NOMO-1 (cell line): ENCODE measurements at regions not wholly inside any gene's neighbourhood (a gene's known extent, or its start where the extent isn't known, plus 50 kb on each side); places are given as distances from the start of the nearest gene placed in this dataset.

Experiments
- DNase-seq, 2 experiments: peaks; one replicate each; lab custom pipeline; 2025; ENCODE audit not compliant: unreplicated experiment in 2 of 2; lab: John Stamatoyannopoulos, UW

DNA sequence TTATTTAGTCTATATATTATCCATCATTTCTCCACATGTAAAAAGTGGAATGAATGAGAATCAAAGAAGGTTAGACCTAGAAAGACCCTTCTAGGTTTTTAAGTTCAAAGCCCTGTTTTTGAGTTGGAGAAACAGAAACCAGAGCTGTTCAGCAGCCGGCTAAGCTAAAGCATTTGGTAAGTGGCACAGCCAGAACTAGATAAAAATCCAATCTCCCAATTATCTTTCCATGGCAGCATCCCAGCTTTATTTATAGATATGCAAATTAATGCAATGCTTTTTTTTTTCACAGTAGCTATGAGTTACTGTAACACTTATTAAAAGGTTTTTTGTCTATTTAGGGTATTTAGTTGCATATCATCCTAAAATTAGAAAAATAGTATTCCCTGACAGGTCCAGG, 85.1 kb downstream of the NIBAN1 start:
- no peak for DNase-seq

- no peak for DNase-seq
These were observed 85.8 kb downstream of the NIBAN1 start for GRCh38 chr1:184888505-184888904.

GRCh38 chr1:184882957-184883815, 91.1 kb downstream of the NIBAN1 start:
- DNase-seq: no peak

DNA sequence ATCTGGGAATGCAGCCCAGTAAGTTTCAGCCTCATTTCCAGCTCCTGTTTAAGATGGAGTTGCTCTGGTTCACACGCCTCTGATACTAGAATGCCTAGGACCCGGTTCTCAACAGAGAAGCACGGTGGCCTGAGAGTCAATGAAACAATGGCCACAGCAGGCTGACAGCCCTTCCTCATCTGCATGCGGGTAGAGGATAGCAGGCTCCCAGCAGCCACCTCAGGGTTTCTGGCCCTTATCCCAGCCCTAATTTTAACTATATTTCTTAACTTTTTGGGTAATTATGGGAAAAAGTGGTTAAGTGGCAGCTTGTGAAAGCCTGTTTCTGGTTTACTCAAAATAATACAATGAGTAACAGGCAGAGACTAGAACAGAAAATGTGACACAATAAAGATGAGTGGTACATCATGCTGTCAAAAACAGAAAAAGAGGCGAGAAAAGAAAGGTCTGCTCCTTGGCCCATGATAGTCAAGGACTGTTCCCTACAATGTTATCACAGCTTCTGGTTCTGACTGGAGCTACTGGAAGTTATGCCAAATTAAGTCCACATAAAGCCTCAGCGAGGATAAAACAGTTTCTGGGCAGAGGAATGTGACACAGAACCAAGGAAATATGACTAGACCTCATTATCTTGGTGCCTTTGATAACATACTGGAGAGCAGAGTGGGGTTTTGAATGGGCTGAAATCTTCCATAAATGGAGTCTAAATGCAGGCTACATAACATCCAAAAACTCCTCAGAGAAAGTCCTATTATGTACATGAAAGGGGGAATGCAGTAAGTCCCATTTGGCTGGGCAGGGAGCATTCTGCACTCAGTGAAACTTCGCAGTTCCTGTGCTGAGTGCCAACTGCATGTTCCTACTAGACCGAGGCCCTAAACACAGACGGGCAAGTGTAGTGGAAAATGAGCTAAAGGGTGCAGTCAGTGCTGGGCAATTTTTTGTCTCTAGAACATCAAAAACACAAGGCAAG, 92.1 kb downstream of the NIBAN1 start:
- DNase-seq: peak; percentile 94

DNA sequence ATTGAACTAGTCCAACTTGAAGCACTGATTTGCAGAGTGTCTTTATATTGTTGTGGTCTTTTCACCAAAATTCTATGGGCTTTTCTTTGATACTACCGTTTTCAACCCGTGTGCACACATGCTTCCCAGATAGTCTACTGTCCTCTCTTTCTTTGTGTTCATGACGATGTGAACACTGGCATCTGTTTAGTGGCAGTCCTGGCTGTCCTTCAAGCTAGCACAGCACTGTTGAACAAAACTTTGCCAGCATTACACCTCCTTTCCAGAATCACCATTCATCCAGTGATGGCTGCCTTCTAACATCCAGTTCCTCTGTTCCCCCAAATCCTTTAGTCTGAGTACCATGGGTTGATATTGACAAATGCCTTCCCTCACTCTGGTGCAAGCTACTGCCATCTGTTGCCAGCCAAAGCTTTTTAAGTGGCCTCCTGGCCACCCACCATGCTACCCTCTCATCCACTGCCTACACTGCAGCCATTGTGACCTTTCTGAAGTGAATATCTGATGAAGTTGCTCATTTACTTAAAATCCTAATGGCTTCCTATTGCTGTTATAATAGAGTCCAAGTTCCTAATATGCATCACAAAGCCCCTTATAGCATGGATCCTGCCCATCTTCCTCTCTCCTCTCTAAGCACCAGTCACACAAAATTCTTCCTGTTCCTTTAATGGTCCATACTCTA, 94.3 kb downstream of the NIBAN1 start:
- DNase-seq: no peak

- no peak for DNase-seq
These were observed 95.7 kb downstream of the NIBAN1 start for GRCh38 chr1:184878602-184879001.

DNA sequence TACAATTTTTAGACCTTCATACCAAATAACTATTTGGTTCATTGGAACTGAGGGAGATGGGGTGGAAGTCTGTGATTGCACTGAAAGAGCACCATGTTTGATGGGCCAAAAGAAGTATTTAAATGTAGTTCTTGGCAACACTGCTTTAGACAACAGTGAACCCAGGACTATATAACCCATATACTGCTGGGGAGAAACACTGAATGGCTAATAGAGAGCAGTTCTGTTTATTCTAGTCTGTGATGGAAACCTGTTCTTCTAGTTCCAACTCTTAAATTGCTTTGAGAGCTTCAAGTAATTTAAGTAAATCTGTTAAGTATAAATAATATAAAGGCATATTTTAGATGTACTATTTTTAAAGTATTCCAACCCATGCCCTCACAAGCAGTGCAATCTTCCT, 96.3 kb downstream of the NIBAN1 start:
- no peak for DNase-seq

GRCh38 chr1:184876015-184876414, 98.3 kb downstream of the NIBAN1 start:
- peak; percentile 82 to 87 for DNase-seq

GRCh38 chr1:184875218-184875617, 99.1 kb downstream of the NIBAN1 start:
- DNase-seq: no peak

GRCh38 chr1:184870319-184870718, 104.0 kb downstream of the NIBAN1 start:
- DNase-seq: no peak

GRCh38 chr1:184867866-184868689, 106.2 kb downstream of the NIBAN1 start:
- peak; percentile 25 to 33 for DNase-seq

DNA sequence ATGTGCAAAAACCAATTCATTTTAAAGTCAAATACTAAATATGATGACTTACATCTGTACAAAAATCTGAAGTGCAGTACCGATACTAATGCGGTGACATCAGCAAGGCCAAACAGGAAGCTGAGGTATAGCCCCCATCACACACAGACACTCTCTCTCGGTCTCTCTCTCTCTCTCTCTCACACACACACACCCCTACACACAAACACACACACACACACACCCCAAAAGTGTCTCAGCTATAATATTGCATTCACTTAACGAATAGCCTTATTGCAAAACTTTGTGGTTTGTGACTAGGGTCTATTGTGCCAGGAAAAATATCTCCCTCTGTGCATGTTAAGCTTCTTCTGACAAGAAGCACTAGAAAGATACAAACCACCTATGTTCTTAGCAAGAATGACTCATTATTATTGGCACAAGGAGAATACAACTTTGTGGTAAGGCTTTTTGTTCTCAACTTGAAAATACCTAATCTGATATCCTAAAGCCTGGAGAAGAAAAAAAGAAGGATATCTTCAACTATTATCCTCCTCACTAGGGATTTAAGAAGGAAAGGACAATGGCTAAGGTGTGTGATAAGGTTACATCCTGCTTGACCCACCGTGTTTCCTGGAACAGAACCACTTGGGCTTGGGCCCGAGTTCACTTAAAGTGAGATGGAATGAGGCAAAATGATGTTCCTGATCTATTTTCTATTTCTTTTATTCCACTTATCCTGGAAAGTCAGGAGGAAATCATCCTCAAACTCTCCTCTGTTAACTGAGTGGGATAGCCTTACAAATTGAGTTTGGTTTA, 107.1 kb downstream of the NIBAN1 start:
- DNase-seq: peak; percentile 92

GRCh38 chr1:184866586-184866985, 107.7 kb downstream of the NIBAN1 start:
- no peak for DNase-seq

- DNase-seq: no peak
These were observed 108.5 kb downstream of the NIBAN1 start for GRCh38 chr1:184865831-184866230.

GRCh38 chr1:184861755-184862336, 107.2 kb upstream of the EDEM3 start:
- no peak for DNase-seq

DNA sequence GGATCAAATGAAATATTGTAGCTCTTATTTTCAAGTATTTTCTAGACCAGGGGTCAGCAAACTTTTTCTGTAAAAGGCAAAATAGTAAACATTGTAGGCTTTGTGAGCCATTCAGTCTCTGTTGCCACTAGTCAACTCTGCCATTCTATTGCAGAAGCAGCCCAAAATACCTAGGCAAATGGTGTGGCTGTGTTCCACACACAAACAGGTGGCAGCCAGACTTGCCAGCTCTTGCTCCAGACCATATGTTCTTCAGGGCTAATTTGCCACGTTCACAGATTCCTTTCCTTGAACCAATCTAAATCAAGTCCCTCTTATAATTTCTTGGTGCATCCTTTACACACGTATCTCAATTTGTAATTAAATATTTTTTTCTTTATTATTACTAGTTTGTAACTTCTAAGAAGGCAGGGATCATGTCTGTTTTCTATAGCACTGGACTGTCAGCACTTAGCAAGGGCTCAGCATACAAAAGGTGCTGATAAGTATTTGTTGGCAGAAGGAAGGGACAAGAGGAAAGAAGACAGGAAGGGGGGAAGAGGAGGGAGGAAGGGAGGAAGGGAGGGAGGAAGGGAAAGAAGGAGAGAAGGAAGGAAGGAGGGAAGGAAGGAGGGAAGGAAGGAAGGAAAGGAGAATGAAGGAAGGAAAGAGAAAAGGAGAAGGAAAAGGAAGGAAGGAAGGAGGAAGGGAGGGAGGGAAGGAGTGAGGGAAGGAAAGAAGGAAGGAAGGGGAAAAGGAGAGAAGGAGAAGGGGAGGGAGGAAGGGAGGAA, 106.5 kb upstream of the EDEM3 start:
- no peak for DNase-seq

- no peak for DNase-seq
These were observed 105.9 kb upstream of the EDEM3 start for GRCh38 chr1:184860535-184860934.

DNA sequence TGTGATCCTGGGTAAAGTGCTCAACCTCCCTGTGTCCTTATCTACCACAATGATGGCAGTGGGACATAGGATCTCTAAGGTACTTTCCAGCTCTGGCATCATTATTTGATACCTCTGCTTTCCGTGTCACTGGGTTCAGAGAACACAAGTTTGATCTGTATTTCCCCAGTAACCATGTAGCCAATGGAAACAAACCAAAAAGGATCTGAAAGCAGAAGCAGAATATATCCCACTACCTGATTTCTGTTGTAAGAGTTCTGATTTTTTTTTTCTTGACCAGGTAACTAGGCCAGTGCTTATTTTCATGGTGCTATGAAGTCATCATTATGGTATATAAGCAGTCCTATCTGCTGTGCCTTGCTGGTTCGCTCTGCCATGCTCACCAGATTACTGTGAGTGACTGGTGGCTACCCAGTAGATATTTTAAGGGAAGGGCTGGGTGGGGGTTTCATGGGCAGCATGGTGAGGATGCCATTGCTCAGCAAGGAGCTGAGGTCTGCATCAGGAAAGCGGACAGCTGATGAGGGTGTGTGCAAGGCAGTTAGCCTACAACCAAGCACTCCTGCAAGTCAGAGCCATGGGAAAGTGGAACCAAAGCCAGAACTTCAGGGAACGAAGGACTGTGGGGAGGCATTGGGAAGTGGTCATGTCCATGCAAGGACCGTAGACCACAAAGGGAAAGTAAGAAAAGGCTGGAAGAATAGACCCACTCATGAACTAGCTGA, 104.9 kb upstream of the EDEM3 start:
- DNase-seq: no peak
